Activated CD8-positive, alpha-beta T cell treated with anti-CD3 and anti-CD28 coated beads for 36 hours (primary cell): ENCODE measurements at regions not wholly inside any gene's neighbourhood (a gene's known extent, or its start where the extent isn't known, plus 50 kb on each side); places are given as distances from the start of the nearest gene placed in this dataset.

ENCODE experiments used
- ATAC-seq: fragments of 200-7000 bp; cut with Tn5 transposase; one replicate; pipeline ENCODE4 v1.10.0; 2021; ENCODE audit warnings: mild to moderate bottlenecking, moderate library complexity
- CTCF ChIA-PET: fragments of 350-600 bp; sonication (Branson Sonifier 250); formaldehyde crosslinking; loops from one replicate; lab custom pipeline; 2021; ENCODE audit warnings: antibody characterized with exemption; lab: Charles Lee
- POLR2A ChIA-PET: fragments of 350-600 bp; sonication (Branson Sonifier 250); formaldehyde crosslinking; loops from one replicate; lab custom pipeline; 2021; ENCODE audit warnings: antibody characterized with exemption; lab: Charles Lee
- DNase-seq: peaks from one replicate; pipeline ENCODE4 v3.0.0-alpha.2; 2020
- H3K27ac Mint-ChIP-seq: one replicate; pipeline ENCODE4 v1.8.0; 2021; ENCODE audit warnings: mild to moderate bottlenecking, mixed read lengths
- H3K27me3 Mint-ChIP-seq: one replicate; pipeline ENCODE4 v1.8.0; 2021; ENCODE audit warnings: mixed read lengths
- H3K36me3 Mint-ChIP-seq: one replicate; pipeline ENCODE4 v1.8.0; 2021; ENCODE audit warnings: low read depth, mixed read lengths
- H3K4me1 Mint-ChIP-seq: one replicate; pipeline ENCODE4 v1.8.0; 2021; ENCODE audit warnings: low read depth, mixed read lengths
- H3K4me3 Mint-ChIP-seq: one replicate; pipeline ENCODE4 v1.8.0; 2021; ENCODE audit warnings: mild to moderate bottlenecking, moderate library complexity, mixed read lengths
- H3K9me3 Mint-ChIP-seq: one replicate; pipeline ENCODE4 v1.8.0; 2021; ENCODE audit warnings: mixed read lengths
- intact Hi-C: fragments of 100-400 bp; cut with micrococcal nuclease; formaldehyde crosslinking; loops from one replicate; pipeline ENCODE4 v1.10.0; 2022
- TF ChIP-seq, protein P1 (sequence below): fragments of 200-600 bp; IDR thresholded peaks from one replicate; pipeline ENCODE4 v1.8.0; 2022; ENCODE audit warnings: antibody characterized with exemption, mild to moderate bottlenecking

DNA sequence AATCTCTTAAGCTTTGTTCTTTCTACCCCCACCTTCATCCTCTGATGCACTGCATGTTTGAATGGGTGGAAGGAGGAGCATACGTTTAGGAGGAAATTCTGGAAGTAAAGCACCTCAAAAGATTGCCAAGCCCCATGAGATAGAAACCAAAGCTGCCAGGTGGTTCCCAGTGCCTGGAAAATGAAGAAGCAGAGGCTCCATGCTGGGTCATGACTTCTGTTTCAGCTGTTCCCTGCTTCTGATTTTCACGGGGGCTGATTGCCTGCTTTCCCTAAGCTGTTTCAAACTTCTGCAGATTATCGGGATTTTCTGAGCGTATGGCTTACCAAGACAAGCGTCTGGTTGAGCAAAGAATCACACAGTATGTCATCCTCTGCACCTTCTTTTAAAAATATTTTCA lies 87.5 kb upstream of the SYNDIG1 start:
- H3K27me3 Mint-ChIP-seq = no peaks in the 10 kb centered on the region
- CTCF ChIA-PET = no interaction called here

GRCh38 chr20:24379484-24379927 lies 89.9 kb upstream of the SYNDIG1 start:
- Mint-ChIP-seq H3K4me1 (no peaks in the 10 kb centered on the region), H3K36me3 (no peaks in the 10 kb centered on the region), H3K27me3 (no peaks in the 10 kb centered on the region), H3K4me3 (no peak overlapping the region), H3K27ac (no peak overlapping the region), H3K9me3 (no peaks in the 10 kb centered on the region)
- POLR2A ChIA-PET = no interaction called here
- CTCF ChIA-PET = interaction anchor here (0.9 kb wide), 1 partner anchor 10 kb away, joined by 3 read pairs; no protein-coding TSS in a partner anchor
- DNase-seq = no peak
- TF ChIP-seq, protein P1, sequence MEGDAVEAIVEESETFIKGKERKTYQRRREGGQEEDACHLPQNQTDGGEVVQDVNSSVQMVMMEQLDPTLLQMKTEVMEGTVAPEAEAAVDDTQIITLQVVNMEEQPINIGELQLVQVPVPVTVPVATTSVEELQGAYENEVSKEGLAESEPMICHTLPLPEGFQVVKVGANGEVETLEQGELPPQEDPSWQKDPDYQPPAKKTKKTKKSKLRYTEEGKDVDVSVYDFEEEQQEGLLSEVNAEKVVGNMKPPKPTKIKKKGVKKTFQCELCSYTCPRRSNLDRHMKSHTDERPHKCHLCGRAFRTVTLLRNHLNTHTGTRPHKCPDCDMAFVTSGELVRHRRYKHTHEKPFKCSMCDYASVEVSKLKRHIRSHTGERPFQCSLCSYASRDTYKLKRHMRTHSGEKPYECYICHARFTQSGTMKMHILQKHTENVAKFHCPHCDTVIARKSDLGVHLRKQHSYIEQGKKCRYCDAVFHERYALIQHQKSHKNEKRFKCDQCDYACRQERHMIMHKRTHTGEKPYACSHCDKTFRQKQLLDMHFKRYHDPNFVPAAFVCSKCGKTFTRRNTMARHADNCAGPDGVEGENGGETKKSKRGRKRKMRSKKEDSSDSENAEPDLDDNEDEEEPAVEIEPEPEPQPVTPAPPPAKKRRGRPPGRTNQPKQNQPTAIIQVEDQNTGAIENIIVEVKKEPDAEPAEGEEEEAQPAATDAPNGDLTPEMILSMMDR = no peak
- intact Hi-C loops = no loop called here
- ATAC-seq = no peak

More for the DNA sequence above, 87.5 kb upstream of the SYNDIG1 start:
- TF ChIP-seq, protein P1 = no peak
- H3K36me3 Mint-ChIP-seq = no peaks in the 10 kb centered on the region
- DNase-seq (no peak), ATAC-seq (no peak)
- H3K4me1 Mint-ChIP-seq = peaks cover 1% of the 10 kb centered on the region
- H3K9me3 Mint-ChIP-seq = no peaks in the 10 kb centered on the region
- POLR2A ChIA-PET = no interaction called here
- intact Hi-C loops = no loop called here
- no peak overlapping the region for H3K4me3 Mint-ChIP-seq
- H3K27ac Mint-ChIP-seq = no peak overlapping the region

DNA sequence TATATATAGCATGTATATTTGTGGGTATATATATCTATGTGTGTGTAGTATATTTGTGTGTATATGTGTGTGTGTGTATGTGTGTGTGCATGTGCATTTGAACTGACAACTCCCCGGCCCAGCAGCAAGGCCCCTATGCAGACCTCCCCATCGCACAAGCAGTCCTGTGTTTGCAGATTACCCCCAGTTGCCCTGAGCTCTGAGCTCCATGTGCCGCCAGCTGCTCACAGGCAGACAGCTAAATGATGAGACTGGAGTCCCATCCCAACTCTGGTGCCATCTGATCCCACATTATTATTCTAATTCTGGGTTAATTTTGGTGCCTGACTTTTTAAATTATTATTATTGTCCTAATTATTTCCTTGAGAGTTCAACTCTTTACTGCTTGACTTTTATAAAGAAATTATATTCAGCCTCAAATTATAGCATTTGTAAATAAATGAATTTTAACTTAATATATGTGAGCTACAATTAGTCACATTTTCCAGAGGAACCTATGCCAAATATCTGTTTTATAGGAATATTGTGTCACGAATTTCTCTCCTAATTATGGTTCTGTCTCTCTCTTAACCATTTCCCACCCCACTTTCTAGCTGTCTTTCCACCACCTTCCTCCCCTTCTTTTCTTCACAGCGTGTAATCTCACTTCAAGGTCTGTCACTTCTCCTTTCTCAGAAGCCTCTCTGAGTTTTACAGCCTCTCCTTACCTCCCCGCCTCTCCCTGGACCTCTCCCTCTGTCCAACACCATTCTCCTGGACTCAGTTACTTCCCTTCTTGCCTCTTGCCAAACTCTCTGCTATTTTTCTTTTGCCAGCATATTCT lies 90.6 kb upstream of the SYNDIG1 start:
- ChIA-PET CTCF (interaction anchor here (0.9 kb wide), 1 partner anchor 10 kb away, joined by 3 read pairs; no protein-coding TSS in a partner anchor), POLR2A (no interaction called here)
- ATAC-seq = no peak
- Mint-ChIP-seq H3K9me3 (no peaks in the 10 kb centered on the region), H3K4me1 (no peaks in the 10 kb centered on the region), H3K4me3 (no peak overlapping the region), H3K27ac (no peak overlapping the region), H3K27me3 (no peaks in the 10 kb centered on the region), H3K36me3 (no peaks in the 10 kb centered on the region)
- no peak for DNase-seq
- TF ChIP-seq, protein P1 = no peak
- intact Hi-C loops = no loop called here

DNA sequence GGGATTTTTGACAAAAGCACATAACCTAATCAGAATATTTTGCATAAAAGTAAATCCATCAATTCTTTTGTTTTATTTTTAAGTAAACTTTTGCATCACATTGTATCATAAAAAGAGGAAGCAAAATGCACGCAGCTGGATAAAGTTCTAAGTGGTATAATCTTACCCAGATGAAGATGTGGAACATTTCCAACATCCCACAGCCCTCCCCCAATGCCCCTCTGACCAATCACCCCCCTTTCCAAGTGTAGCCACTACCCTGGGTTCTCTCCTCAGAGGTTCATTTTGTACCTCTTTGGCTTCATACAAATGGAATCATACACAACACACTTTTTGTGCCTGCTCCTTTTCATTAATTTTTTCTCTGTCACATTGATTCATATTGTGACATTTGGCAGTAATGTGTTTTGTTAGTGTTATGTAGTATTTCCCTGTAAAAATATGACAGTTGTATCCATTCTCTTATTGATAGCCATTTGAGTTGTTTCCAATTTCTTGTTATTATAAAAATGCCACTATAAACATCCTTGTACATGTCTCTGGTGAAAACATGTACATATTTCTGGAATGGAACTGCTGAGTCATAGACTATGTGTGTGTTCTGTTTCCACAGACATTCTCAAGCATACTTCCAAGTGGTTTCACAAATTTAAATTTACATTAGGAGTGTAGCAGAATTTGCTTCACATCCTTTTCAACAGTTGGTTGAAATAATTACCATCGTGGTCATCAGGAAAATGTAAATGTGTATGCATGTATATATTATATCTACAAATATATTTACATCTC lies 92.9 kb upstream of the SYNDIG1 start:
- no peaks in the 10 kb centered on the region for H3K36me3 Mint-ChIP-seq
- no peaks in the 10 kb centered on the region for H3K27me3 Mint-ChIP-seq
- no peaks in the 10 kb centered on the region for H3K9me3 Mint-ChIP-seq
- H3K27ac Mint-ChIP-seq = no peak overlapping the region
- CTCF ChIA-PET = no interaction called here
- DNase-seq = no peak
- H3K4me1 Mint-ChIP-seq = no peaks in the 10 kb centered on the region
- intact Hi-C loops = no loop called here
- ATAC-seq = no peak
- POLR2A ChIA-PET = no interaction called here
- no peak overlapping the region for H3K4me3 Mint-ChIP-seq
- TF ChIP-seq, protein P1 = no peak

GRCh38 chr20:24373372-24373771 lies 96.1 kb upstream of the SYNDIG1 start:
- no peak overlapping the region for H3K4me3 Mint-ChIP-seq
- no peaks in the 10 kb centered on the region for H3K27me3 Mint-ChIP-seq
- ATAC-seq (no peak), DNase-seq (no peak)
- CTCF ChIA-PET = no interaction called here
- intact Hi-C loops = no loop called here
- TF ChIP-seq, protein P1 = no peak
- H3K9me3 Mint-ChIP-seq = no peaks in the 10 kb centered on the region
- no peak overlapping the region for H3K27ac Mint-ChIP-seq
- H3K4me1 Mint-ChIP-seq = no peaks in the 10 kb centered on the region
- H3K36me3 Mint-ChIP-seq = no peaks in the 10 kb centered on the region
- POLR2A ChIA-PET = no interaction called here
